Left ventricle myocardium superior (tissue), 1 donor: ENCODE measurements at regions not wholly inside any gene's neighbourhood (a gene's known extent, or its start where the extent isn't known, plus 50 kb on each side); places are given as distances from the start of the nearest gene placed in this dataset.
"Not testable (repeated sequence)": the region's sequence is repeated elsewhere in the genome, so short reads cannot be mapped to it uniquely, and the experiment has no call there.

Experiments
- ATAC-seq: fragments of 200-7000 bp; cut with Tn5 transposase; one replicate; pipeline ENCODE4 v1.9.1; 2020; ENCODE audit warnings: mild to moderate bottlenecking, moderate library complexity
- DNase-seq: peaks from one replicate; pipeline ENCODE4 v3.0.0-alpha.2; 2020
- intact Hi-C: fragments of 100-400 bp; cut with micrococcal nuclease; formaldehyde crosslinking; loops from one replicate; pipeline ENCODE4 v1.11.0; 2022
- donor health status: DM: no; HTN: yes; CAD: no; lungs with severe emphysema.

DNA sequence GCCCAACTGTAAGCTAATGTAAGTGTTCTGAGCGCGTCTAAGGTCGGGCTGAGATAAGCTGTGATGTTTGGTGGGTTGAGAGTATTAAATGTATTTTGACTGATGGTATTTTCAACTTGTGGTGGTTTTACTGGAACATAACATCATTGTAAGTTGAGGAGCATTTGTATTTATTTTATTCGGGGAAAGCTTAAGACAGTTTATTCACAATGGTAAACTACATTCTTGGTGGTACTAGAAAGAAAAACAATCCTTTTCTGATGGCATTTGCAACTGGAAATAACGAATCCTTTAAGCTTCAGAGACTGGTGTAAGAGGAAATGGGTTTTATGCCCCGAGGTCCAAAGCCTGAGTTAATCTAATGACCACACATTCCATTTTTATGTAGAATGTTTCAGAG, 283.3 kb upstream of the NETO1 start:
- ATAC-seq (no peak), DNase-seq (no peak)
- intact Hi-C loops = no loop called here

DNA sequence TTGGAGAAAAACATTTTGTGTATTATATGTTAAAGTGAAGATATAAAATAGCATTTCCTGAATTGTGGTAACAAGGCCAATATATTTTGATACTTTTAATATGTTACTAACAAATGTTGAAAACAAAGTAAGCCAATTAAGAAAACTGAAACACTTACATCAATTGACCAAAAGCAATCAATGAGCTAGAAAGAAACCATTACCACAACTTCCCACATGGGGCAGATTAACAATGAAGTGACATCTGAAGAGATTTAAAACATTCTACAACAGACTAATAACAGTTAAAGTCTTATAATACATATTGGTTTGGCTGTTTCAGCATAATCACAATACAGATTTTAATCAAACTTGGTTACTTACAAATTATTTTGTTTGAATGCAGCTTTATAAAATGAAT, 282.4 kb upstream of the NETO1 start:
- intact Hi-C loops = no loop called here
- no peak for DNase-seq
- no peak for ATAC-seq

DNA sequence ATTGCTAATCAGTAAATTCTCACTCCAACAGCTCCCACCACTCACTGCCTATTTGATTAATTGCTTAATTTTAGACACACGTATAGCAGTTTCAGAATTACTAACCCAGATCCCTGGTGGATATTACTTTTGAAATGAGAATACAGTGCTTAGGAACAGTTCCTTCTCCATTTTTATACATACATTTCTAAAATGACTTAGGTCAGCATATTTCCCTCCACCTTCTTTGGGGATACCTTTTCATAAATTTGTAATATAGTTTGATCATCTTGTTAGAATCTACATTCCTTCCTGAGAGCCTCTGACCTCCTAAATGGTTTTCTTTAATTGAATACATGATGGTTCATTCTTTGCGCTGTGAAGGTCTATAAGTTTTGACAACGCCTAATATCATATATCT, 279.8 kb upstream of the NETO1 start:
- no peak for DNase-seq
- no peak for ATAC-seq
- intact Hi-C loops = no loop called here

DNA sequence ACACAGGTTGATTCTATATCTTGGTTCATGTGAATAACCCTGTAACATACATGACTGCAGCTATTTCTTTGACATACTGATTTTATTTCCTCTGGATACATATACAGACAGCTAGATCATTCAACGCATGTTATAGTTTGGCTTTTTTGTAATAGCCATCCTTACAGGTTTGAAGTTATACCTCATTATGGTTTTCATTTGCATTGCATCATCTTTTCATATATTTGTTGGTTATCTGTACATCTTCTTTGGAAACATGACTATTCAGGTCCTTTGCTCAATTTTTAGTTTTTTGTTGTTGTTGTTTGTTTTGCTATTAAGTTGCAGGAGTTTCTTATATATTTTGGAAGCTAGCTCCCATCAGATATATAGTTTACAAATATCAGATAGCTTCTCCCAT, 276.2 kb upstream of the NETO1 start:
- DNase-seq (no peak), ATAC-seq (no peak)
- intact Hi-C loops = no loop called here

DNA sequence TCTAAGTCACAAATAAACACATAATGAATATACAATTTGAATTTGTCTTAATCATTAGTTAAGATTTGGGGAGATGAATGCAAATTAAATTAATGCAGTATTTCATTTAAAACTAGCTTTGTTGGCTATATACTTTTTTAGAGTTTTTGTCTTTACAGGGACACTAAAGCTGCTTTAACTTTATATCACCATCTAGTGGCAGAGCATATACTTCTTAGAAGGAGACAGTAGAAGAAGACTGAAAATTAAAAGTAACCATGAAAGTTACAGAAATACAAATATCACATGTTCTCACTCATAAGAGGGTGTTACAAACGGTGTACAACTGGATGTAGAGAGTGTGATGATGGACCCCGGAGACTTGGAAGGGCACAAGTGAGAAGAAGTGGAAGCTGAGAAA, 268.3 kb upstream of the NETO1 start:
- no peak for ATAC-seq
- DNase-seq = no peak
- intact Hi-C loops = loop anchor here (10.0 kb wide), 1 partner anchor 371 kb away; no protein-coding TSS in a partner anchor

DNA sequence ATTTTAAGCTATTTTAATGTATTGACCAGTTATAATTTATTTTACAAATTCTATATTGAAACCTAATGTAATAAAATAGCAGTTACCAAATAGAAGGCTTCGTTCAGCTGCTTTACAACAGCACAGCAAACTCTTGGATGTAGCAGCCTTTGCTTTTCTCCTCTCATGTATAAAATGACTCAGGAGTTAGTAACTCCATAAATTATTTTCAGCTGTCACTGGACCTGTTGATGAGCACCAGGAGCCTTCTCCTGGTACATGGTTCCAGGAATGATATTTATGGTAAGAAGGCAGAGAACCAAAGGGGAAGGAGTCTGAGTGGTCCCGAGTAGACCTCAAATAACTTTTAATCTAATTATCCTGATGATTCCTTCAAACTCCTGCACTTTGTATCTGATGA, 256.4 kb upstream of the NETO1 start:
- ATAC-seq = peak; percentile 67
- intact Hi-C loops = no loop called here
- no peak for DNase-seq

DNA sequence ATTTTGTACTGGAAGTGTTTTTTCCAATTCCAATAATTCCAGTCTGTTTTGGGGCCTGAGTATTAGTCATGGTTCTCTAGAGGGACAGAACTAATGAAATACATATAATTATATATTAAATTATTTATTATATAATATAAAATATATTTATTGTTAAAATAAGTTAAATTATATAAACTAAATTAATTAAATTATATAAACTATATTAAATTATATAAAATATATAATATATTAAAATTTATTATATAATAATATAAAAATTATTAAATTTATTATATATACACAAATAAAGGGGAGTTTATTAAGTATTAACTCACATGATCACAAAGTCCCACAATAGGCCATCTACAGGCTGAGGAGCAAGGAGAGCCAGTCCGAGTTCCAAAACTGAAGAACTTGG, 253.4 kb upstream of the NETO1 start:
- intact Hi-C loops = no loop called here
- no peak for DNase-seq
- no peak for ATAC-seq

DNA sequence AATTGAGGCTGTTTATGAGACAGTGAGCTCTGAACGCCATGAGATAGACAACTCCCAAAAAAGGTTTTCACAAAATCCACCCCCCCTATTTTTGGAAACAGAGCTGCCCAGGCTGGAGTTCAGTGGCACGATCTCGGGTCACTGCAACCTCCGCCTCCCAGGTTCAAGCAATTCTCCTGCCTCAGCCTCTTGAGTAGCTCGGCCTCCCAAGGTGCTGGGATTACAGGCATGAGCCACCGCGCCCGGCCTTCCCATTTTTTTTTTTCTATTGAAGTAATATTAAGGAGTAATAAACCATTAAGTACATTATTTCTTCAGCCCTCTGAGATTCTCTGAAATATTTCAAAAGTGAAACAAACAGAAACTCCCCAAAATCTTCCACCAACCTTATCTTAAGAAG, 252.8 kb upstream of the NETO1 start:
- ATAC-seq = no peak
- no peak for DNase-seq
- intact Hi-C loops = no loop called here

DNA sequence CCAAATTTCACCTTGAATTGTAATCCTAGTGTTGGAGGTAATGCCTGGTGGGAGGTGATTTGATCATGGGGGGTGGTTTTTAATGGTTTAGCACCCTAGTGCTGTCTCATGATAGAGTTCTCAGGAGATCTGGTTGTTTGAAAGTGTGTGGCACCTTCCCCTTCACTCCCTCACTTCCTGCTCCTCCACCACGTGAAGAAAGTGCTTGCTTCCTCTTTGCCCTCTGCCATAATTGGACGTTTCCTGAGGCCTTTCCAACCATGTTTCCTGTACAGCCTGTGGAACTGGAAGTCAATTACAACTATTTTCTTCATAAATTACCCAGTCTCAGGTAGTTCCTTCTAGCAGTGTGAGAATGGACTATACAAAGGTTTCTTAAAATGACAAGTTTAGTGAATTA, 251.8 kb upstream of the NETO1 start:
- ATAC-seq = no peak
- DNase-seq = no peak
- intact Hi-C loops = no loop called here

DNA sequence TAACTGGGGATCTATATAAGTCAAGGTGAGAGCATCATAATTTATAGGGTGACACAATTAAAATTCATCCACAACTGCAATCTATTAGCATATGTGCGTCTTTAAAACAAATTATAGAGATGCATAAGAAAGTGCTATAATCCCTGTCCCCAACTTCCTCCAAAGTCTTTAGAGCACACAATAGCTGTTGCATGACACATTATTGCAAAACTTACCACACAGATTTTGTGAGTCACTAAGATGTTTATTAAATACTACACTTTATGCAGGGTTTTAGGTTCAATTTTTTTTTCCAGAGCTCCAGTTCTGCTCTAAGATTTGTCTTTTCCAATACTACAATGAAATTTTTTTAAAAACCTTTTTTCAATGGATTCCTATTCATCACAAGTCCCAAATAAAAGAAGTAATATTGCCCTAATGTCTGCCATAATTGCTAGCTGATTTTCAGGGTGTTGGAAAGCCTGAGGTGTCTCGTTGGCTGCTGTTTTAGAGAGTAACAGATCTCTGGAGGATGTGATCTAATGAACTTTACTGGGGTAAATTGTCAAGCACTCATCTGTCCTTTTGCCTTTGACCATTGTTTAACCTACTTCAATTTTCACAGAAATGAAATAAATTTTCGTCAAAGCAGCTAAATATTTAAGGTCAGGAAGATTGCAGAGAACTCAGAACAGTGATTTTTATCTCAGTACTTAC, 250.5 kb upstream of the NETO1 start:
- intact Hi-C loops = no loop called here
- ATAC-seq (no peak), DNase-seq (no peak)

DNA sequence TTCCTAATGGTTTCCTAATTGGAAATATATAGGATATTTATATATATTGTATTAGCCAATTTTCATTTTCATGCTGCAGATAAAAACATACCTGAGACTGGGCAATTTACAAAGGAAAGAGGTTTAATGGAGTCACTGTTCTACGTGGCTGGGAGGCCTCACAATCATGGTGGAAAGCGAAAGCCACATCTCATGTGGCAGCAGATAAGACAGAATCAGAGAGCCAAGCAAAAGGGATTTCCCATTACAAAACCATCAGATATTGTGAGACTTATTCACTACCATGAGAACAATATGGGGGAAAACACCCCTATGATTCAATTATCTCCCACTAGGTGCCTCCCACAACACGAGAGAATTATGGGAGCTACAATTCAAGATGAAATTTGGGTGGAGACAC, 242.5 kb upstream of the NETO1 start:
- intact Hi-C loops = no loop called here
- DNase-seq (no peak), ATAC-seq (no peak)

DNA sequence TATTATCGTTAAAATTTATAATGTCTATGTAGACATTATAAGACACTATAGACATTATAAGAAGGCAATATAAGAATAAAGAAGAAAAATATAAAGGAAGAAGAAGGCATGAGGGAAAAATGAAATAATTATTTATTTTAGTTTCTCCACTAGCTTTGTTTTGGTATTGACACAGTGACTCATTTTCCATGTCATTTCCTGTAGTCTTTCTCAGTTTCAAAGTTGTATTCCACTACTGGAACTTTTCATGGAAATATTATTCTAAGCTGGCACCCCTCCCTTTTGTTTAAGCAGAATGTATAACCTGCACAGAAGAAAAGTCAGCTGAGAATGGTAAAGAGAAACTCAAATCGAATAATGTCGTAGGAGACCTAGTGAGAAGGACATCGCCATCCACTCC, 234.2 kb upstream of the NETO1 start:
- intact Hi-C loops = no loop called here
- no peak for DNase-seq
- ATAC-seq = no peak

DNA sequence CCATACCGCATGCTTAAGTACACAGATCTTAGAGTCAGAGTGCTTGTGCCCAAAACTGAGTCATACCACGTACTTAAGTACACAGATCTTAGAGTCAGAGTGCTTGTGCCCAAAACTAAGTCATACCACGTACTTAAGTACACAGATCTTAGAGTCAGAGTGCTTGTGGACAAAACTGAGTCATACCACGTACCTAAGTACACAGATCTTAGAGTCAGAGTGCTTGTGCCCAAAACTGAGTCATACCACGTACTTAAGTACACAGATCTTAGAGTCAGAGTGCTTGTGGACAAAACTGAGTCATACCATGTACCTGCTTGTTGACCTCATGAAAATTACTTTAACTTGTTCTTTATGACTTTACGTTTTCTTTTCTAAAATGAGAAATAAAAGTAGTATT, 233.7 kb upstream of the NETO1 start:
- intact Hi-C loops, ATAC-seq, DNase-seq: not testable (repeated sequence)

DNA sequence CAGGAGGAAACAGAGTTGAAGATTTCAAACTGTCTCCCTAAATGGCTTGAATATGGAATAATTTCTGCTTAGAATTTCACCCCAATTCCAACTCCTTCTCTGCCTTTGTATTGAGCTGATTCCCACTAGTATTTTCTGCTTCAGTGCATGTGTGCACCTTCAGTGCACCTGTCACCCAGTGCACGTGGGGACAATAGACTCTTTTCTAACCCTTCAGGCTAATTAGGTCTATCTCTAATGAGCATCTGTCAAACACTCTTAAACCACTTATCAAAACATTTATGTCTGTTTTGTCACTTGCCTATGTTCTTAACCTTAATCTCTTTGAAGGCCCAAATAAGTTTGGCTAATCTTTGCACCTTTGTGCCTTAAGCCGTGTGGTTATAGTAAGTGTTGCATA, 232.0 kb upstream of the NETO1 start:
- intact Hi-C loops = no loop called here
- DNase-seq (no peak), ATAC-seq (no peak)

DNA sequence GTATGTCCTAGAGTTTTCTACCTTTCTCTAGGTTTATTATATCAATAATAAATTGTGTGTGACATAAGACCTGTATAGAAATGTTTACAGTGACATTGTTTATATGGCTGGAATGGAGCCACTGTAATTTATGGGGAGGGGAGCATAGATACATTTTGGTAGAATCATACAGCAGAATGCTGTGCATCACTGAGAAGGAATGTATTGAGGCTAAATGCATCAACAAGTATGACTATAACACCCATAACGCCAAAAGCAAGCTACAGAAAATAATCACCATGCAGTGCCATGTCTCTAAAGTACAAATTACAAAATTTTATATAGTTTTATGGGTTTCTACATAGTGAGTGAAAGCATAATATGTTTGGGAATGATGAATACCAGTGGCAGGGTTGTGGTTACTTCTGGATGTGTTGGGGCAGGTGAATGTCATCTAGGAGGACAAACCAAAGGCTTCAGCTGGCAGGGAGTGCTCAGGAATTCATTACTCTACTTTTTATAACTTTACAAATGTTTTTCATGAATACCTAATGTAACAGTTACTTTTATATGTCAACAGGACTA, 226.0 kb upstream of the NETO1 start:
- intact Hi-C loops = no loop called here
- ATAC-seq = no peak

DNA sequence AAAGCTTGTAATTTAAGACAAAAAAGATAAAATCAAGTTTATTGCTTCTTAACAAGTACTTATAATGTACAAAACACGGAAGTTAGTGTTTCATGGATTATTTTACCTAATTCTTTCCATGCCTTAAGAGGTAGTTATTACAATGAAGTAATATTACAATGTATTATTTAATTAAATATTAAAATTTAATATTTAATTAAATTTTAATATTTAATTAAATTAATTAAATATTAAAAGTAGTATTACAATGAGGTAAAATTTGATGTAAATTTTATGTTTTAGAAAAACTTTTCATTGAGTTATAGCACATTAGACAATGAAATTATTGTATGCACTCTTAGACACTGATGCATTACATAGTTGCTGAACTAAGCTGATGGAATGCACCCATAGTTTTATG, 220.7 kb upstream of the NETO1 start:
- ATAC-seq = no peak
- intact Hi-C loops = no loop called here
- DNase-seq = no peak

More for the DNA sequence above, 226.0 kb upstream of the NETO1 start:
- no peak for DNase-seq

DNA sequence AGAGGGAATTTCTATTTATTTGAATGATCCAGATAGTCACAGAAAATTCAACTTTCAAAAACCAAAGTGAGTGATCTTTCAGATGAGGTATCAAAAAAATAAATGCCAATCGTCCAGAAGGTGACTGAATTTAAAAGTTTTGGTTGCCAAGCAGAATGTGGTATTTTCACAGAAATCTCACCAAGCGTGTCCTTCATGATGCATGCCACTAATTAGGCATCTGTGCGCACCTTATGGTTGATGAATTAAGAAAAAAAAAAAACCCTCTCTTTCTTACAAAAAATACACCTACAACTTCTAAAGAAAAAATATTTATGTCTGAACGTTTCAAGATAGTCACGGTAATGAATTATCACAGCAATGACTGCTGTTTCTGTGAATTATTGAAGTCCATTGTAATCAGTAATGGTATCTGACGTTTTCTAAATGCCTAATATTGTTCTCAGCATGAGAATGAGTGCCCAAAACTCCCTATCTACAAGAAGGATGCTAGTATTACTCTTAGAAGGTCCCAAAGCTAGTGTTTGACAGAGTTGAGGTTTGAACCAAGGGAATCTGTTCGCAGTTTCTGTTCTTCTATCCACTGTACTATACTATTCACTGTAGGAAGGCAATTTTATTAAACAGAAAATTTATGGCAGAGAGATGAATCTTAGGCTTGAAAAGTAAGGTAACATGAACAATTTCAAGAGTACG, 219.6 kb upstream of the NETO1 start:
- ATAC-seq (no peak), DNase-seq (no peak)
- intact Hi-C loops = no loop called here

DNA sequence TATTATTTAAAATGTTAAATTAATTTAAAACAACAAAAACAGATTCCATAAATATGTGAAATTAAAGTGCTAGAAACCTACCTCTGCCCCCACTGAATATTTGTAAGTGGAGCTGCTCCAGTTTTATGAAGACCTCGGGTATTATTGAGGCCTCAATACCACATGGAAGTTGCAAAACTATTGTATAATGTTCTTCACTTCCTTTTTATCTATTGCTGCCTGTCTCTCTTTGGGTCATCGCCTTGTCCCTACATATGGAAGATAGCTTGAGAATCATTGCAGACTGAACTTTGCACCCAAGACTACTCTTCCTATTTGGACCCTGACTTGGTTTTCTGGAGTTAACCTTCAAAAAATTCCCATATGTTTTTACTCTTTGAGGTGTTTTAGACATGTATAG, 212.1 kb upstream of the NETO1 start:
- intact Hi-C loops = no loop called here
- DNase-seq (no peak), ATAC-seq (no peak)

DNA sequence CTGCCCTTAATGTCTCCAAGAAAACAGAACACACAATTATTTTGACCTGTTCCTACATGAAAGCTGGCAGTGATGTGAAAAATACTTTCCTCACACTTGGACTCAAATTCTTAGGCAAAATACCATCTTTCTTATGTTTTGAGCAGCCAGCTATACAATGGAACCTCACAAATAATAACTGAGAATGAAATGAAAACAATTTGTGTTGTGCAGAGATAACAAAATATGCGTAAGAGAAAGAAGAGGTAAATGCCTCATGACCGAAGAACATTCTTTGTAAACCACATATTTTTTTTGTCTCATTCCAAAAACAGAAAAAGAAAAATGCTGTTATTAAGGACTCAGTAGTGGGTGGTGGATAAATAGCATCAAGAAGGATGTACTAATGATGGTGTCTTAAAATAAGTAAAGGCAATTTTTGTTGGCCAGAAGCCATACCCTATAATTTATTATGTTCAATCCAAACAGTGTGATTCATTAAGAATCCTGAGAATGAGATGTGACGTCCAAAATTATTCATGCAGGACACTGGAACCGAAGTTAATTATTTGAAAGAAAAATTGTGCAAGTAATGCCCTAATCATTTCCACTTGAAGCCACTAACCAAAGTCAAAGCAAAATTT, 193.0 kb upstream of the NETO1 start:
- ATAC-seq (no peak), DNase-seq (no peak)
- intact Hi-C loops = no loop called here

DNA sequence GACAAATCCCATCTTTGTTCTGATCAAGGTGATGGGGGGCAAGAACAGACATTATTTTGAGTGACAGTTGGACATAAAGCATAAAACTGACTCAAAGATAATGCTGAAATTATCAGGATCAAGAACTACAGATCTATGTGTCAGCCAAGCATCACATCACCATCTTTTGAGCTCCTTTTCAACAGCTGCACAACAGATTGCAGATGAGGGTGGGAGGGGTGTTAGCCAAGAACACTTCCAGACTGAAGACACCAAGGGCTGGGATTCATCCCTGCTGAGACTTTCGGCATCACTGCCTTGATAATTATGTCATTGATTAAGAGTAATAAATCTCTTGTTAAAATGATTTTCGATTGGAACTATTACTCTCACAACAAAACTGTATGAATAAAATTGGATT, 191.5 kb upstream of the NETO1 start:
- ATAC-seq = no peak
- no peak for DNase-seq
- intact Hi-C loops = no loop called here

DNA sequence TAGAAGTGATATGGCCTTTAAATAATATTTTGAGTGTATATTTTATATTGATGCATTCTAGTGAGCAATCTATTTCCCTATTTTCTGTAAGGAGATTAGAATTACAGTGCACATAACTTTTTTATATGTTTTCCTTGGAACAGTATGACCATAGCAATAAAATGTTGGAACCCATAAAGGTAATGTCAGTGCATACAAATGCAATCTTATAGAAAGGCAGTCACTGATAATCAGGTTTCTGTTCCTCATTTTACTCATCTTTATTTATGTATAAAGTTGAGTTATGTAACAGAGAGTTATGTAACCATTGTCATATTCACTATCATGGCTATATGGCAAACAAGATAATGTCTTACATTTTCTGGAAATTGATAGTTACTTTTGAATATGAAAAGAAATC, 179.9 kb upstream of the NETO1 start:
- no peak for ATAC-seq
- intact Hi-C loops = no loop called here
- DNase-seq = no peak
